ENCODE measurements at regions not wholly inside any gene's neighbourhood (a gene's known extent, or its start where the extent isn't known, plus 50 kb on each side); places are given as distances from the start of the nearest gene placed in this dataset.

- in situ Hi-C loops (cut with HindIII; ENCODE audit: low pct_unique_long_range_greater_than_20kb, low sequenced_read_pairs): no loop called here
These were observed 118.6 kb downstream of the SPCS3 start for GRCh38 chr4:176438401-176438800.

GRCh38 chr4:176439611-176440010 is 119.8 kb downstream of the SPCS3 start:
- no peak for DNase-seq (ENCODE audit: low read depth, low spot score)
- in situ Hi-C loops (cut with HindIII; ENCODE audit: low pct_unique_long_range_greater_than_20kb, low sequenced_read_pairs): no loop called here

More at GRCh38 chr4:176438401-176438800, 118.6 kb downstream of the SPCS3 start:
- no peak for DNase-seq (ENCODE audit: low read depth, low spot score)

GRCh38 chr4:176440698-176441097 is 120.9 kb downstream of the SPCS3 start:
- in situ Hi-C loops (cut with HindIII; ENCODE audit: low pct_unique_long_range_greater_than_20kb, low sequenced_read_pairs): no loop called here
- no peak for DNase-seq (ENCODE audit: low read depth, low spot score)

GRCh38 chr4:176441594-176441993 is 121.8 kb downstream of the SPCS3 start:
- DNase-seq (ENCODE audit: low read depth, low spot score): no peak
- in situ Hi-C loops (cut with HindIII; ENCODE audit: low pct_unique_long_range_greater_than_20kb, low sequenced_read_pairs): no loop called here

- DNase-seq (ENCODE audit: low read depth, low spot score): no peak
- in situ Hi-C loops (cut with HindIII; ENCODE audit: low pct_unique_long_range_greater_than_20kb, low sequenced_read_pairs): no loop called here
These were observed 123.4 kb downstream of the SPCS3 start for GRCh38 chr4:176443117-176443516.

- DNase-seq (ENCODE audit: low read depth, low spot score): no peak
- in situ Hi-C loops (cut with HindIII; ENCODE audit: low pct_unique_long_range_greater_than_20kb, low sequenced_read_pairs): no loop called here
These were observed 124.1 kb downstream of the SPCS3 start for GRCh38 chr4:176443646-176444409.

- DNase-seq (ENCODE audit: low read depth, low spot score): no peak
- in situ Hi-C loops (cut with HindIII; ENCODE audit: low pct_unique_long_range_greater_than_20kb, low sequenced_read_pairs): no loop called here
These were observed 125.0 kb downstream of the SPCS3 start for GRCh38 chr4:176444741-176445140.

- in situ Hi-C loops (cut with HindIII; ENCODE audit: low pct_unique_long_range_greater_than_20kb, low sequenced_read_pairs): no loop called here
- DNase-seq (ENCODE audit: low read depth, low spot score): no peak
These were observed 129.0 kb downstream of the SPCS3 start for GRCh38 chr4:176448761-176449160.

GRCh38 chr4:176451443-176451842 is 131.7 kb downstream of the SPCS3 start:
- in situ Hi-C loops (cut with HindIII; ENCODE audit: low pct_unique_long_range_greater_than_20kb, low sequenced_read_pairs): no loop called here
- no peak for DNase-seq (ENCODE audit: low read depth, low spot score)

- no peak for DNase-seq (ENCODE audit: low read depth, low spot score)
- in situ Hi-C loops (cut with HindIII; ENCODE audit: low pct_unique_long_range_greater_than_20kb, low sequenced_read_pairs): no loop called here
These were observed 133.3 kb downstream of the SPCS3 start for GRCh38 chr4:176453079-176453478.

- in situ Hi-C loops (cut with HindIII; ENCODE audit: low pct_unique_long_range_greater_than_20kb, low sequenced_read_pairs): no loop called here
- DNase-seq (ENCODE audit: low read depth, low spot score): no peak
These were observed 133.9 kb downstream of the SPCS3 start for GRCh38 chr4:176453658-176454057.

GRCh38 chr4:176464748-176465147 is 145.0 kb downstream of the SPCS3 start:
- in situ Hi-C loops (cut with HindIII; ENCODE audit: low pct_unique_long_range_greater_than_20kb, low sequenced_read_pairs): no loop called here
- DNase-seq (ENCODE audit: low read depth, low spot score): no peak

- no peak for DNase-seq (ENCODE audit: low read depth, low spot score)
- in situ Hi-C loops (cut with HindIII; ENCODE audit: low pct_unique_long_range_greater_than_20kb, low sequenced_read_pairs): no loop called here
These were observed 147.2 kb downstream of the SPCS3 start for GRCh38 chr4:176467001-176467400.

- in situ Hi-C loops (cut with HindIII; ENCODE audit: low pct_unique_long_range_greater_than_20kb, low sequenced_read_pairs): no loop called here
- no peak for DNase-seq (ENCODE audit: low read depth, low spot score)
These were observed 149.8 kb downstream of the SPCS3 start for GRCh38 chr4:176469546-176469945.

GRCh38 chr4:176470671-176471070 is 150.9 kb downstream of the SPCS3 start:
- no peak for DNase-seq (ENCODE audit: low read depth, low spot score)
- in situ Hi-C loops (cut with HindIII; ENCODE audit: low pct_unique_long_range_greater_than_20kb, low sequenced_read_pairs): no loop called here

- in situ Hi-C loops (cut with HindIII; ENCODE audit: low pct_unique_long_range_greater_than_20kb, low sequenced_read_pairs): no loop called here
- DNase-seq (ENCODE audit: low read depth, low spot score): no peak
These were observed 155.3 kb downstream of the SPCS3 start for GRCh38 chr4:176475067-176475466.

- in situ Hi-C loops (cut with HindIII; ENCODE audit: low pct_unique_long_range_greater_than_20kb, low sequenced_read_pairs): no loop called here
- DNase-seq (ENCODE audit: low read depth, low spot score): no peak
These were observed 158.3 kb downstream of the SPCS3 start for GRCh38 chr4:176478076-176478475.

- in situ Hi-C loops (cut with HindIII; ENCODE audit: low pct_unique_long_range_greater_than_20kb, low sequenced_read_pairs): no loop called here
- no peak for DNase-seq (ENCODE audit: low read depth, low spot score)
These were observed 160.0 kb downstream of the SPCS3 start for GRCh38 chr4:176479767-176480166.

- no peak for DNase-seq (ENCODE audit: low read depth, low spot score)
- in situ Hi-C loops (cut with HindIII; ENCODE audit: low pct_unique_long_range_greater_than_20kb, low sequenced_read_pairs): no loop called here
These were observed 163.2 kb downstream of the SPCS3 start for GRCh38 chr4:176482972-176483371.
